GM12878 (cell line): ENCODE measurements at regions not wholly inside any gene's neighbourhood (a gene's known extent, or its start where the extent isn't known, plus 50 kb on each side); places are given as distances from the start of the nearest gene placed in this dataset.

Experiments used
- CTCF ChIP-seq, 3 experiments: IDR thresholded peaks in 2 of 3; conservative IDR thresholded peaks in 1 of 3; 2 replicates each; pipeline ENCODE4 v1.5.1; 2011; ENCODE audit warnings: low read depth in 3 of 3, low read length in 3 of 3, mild to moderate bottlenecking in 3 of 3, control low read depth in 2 of 3, moderate library complexity in 2 of 3, inconsistent platforms in 1 of 3, mixed read lengths in 1 of 3; ENCODE audit not compliant: control insufficient read depth in 2 of 3, insufficient read depth in 1 of 3; ENCODE audit errors: extremely low read depth in 1 of 3
- HDAC6 ChIP-seq: fragments of 200-600 bp; sonication (generic); IDR thresholded peaks from one replicate; pipeline ENCODE4 v1.8.0; 2017; ENCODE audit warnings: antibody characterized with exemption; ENCODE audit not compliant: unreplicated experiment
- POLR2A ChIP-seq: IDR thresholded peaks from 2 replicates; pipeline ENCODE4 v1.6.1; 2011; ENCODE audit warnings: low read depth, mild to moderate bottlenecking, low read length
- RAD21 ChIP-seq: IDR thresholded peaks from 2 replicates; pipeline ENCODE4 v1.6.1; 2011; ENCODE audit warnings: mild to moderate bottlenecking, low read depth, low read length, moderate library complexity; ENCODE audit not compliant: insufficient read depth
- SKIL ChIP-seq: fragments of 450-650 bp; IDR thresholded peaks from 2 replicates; pipeline ENCODE4 v1.6.1; 2017; ENCODE audit warnings: mild to moderate bottlenecking, low read depth, inconsistent platforms; ENCODE audit not compliant: poor library complexity, severe bottlenecking
- SUZ12 ChIP-seq: fragments of 200-600 bp; sonication (generic); IDR thresholded peaks from one replicate; pipeline ENCODE4 v1.6.1; 2018; ENCODE audit warnings: antibody characterized with exemption, mild to moderate bottlenecking; ENCODE audit not compliant: unreplicated experiment
- TCF7 ChIP-seq: IDR thresholded peaks from 2 replicates; pipeline ENCODE4 v1.6.1; 2014; ENCODE audit warnings: antibody characterized with exemption, borderline replicate concordance
- ZNF217 ChIP-seq: fragments of 450-650 bp; IDR thresholded peaks from 2 replicates; pipeline ENCODE4 v1.6.1; 2017; ENCODE audit warnings: antibody characterized with exemption, mild to moderate bottlenecking

GRCh38 chrX:44778254-44778653 is 65.6 kb upstream of the DUSP21 start:
- TF ChIP-seq RAD21 (no peak), CTCF (IDR thresholded peaks at IDR 0.05 in 2 of 3, conservative IDR thresholded peaks at IDR 0.05 in 1 of 3; ENCODE audit: control insufficient read depth in 2 of 3, extremely low read depth in 1 of 3, insufficient read depth in 1 of 3, low read depth in 3 of 3, low read length in 3 of 3) (no peak), SUZ12 (no peak), HDAC6 (no peak), POLR2A (no peak), TCF7 (no peak), SKIL (no peak), ZNF217 (no peak)
